ENCODE measurements at regions not wholly inside any gene's neighbourhood (a gene's known extent, or its start where the extent isn't known, plus 50 kb on each side); places are given as distances from the start of the nearest gene placed in this dataset.

DNA sequence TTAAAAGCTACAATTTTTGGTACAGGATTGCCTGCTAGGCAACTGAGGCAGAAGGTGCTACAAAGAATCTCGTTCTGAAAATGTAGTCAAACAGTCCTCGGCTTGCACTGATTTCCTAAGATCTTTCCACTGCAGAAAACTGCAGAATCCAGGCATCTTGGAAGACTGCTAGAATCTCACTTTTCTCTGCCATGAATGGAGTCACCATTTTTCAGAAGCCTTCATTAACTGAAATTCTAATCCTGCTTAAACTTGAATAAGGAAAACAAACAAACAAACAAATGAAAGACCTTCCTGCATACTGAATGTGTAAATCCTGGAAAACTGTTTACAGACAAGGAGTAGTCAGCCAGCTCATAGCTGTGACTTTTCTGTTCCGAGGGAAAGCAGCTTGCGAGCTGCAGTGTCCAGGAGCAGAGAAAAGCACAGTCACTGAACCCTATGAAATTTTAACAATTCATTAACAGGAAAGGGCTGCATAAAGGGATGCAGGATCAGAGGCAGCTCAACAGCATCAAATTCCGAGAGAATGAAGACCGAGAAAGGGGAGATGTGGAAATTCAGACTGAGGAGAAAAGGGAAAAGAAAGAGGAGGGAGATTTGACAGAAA, 210.5 kb upstream of the PIK3C3 start:
- in situ Hi-C loops (cut with MboI) (loop anchor here (25.0 kb wide), 1 partner anchor 807 kb away; no protein-coding TSS in a partner anchor), intact Hi-C loops (cut with micrococcal nuclease; ENCODE audit: unreplicated experiment) (loop anchor here (5.0 kb wide), 1 partner anchor 163 kb away; no protein-coding TSS in a partner anchor)
- ChIA-PET POLR2A (no interaction called here), RAD21 (ENCODE audit: unreplicated experiment) (no interaction called here), CTCF (no interaction called here), SMC1A (ENCODE audit: uncharacterized antibody, unreplicated experiment) (interaction anchor here (0.7 kb wide), 1 partner anchor 650 kb away, joined by 3 read pairs; no protein-coding TSS in a partner anchor)
- Histone ChIP-seq H3K4me2 (ENCODE audit: control insufficient read depth, insufficient read depth) (no peak overlapping the region), H3K9me3 (replicated peaks; ENCODE audit: control insufficient read depth, insufficient read depth, low read length) (no peaks in the 10 kb centered on the region), H3K4me1 (ENCODE audit: control insufficient read depth, insufficient read depth, low read length) (no peaks in the 10 kb centered on the region), H4K20me1 (ENCODE audit: control insufficient read depth, insufficient read depth) (no peaks in the 10 kb centered on the region), H3K79me2 (ENCODE audit: control insufficient read depth, insufficient read depth, low read length) (no peaks in the 10 kb centered on the region), H3K27ac (ENCODE audit: control insufficient read depth, insufficient read depth) (no peak overlapping the region), H3K9ac (ENCODE audit: control insufficient read depth, insufficient read depth, low read length) (no peak overlapping the region), H2AFZ (ENCODE audit: control insufficient read depth, low read depth, low read length) (no peak overlapping the region), H3K4me3 (no peak overlapping the region), H3K27me3 (replicated peaks in 1 of 2; ENCODE audit: control insufficient read depth in 2 of 2, insufficient read depth in 2 of 2, low read length in 1 of 2) (no peaks in the 10 kb centered on the region), H3K36me3 (ENCODE audit: control insufficient read depth in 2 of 2, insufficient read depth in 2 of 2, low read length in 1 of 2) (no peaks in the 10 kb centered on the region)
- FAIRE-seq (no peak), DNase-seq (ENCODE audit: low read depth, low spot score) (no peak), ATAC-seq (no peak)
- WGBS (ENCODE audit: insufficient coverage, insufficient replicate concordance, low lambda C conversion rate, missing lambda C conversion rate) = 25% methylated on average over 6 of the region's 6 CpGs
- TF ChIP-seq ETV6 (conservative IDR thresholded peaks at IDR 0.05 in 1 of 2, IDR thresholded peaks at IDR 0.05 in 1 of 2; ENCODE audit: borderline replicate concordance in 1 of 2, low read depth in 1 of 2) (no peak), MYB (IDR thresholded peaks at IDR 0.05; ENCODE audit: borderline replicate concordance, low read depth, low read length) (no peak), NBN (IDR thresholded peaks at IDR 0.05) (no peak), KLF5 (IDR thresholded peaks at IDR 0.05; ENCODE audit: partially characterized antibody) (no peak), ZNF274 (IDR thresholded peaks at IDR 0.05; ENCODE audit: insufficient read depth, insufficient read length) (no peak), RUNX3 (IDR thresholded peaks at IDR 0.05; ENCODE audit: low read length) (no peak), CHD2 (IDR thresholded peaks at IDR 0.05; ENCODE audit: borderline replicate concordance, low read depth, low read length) (no peak), RFX5 (IDR thresholded peaks at IDR 0.05; ENCODE audit: low read depth, low read length) (no peak), POU2F2 (IDR thresholded peaks at IDR 0.05; ENCODE audit: borderline replicate concordance, low read depth, low read length) (no peak), CREM (IDR thresholded peaks at IDR 0.05; ENCODE audit: low read depth) (no peak), SMARCA5 (IDR thresholded peaks at IDR 0.05) (no peak), PML (IDR thresholded peaks at IDR 0.05; ENCODE audit: low read length) (no peak), SMAD1 (IDR thresholded peaks at IDR 0.05; ENCODE audit: low read depth, partially characterized antibody) (no peak), PAX5 (IDR thresholded peaks at IDR 0.05; ENCODE audit: borderline replicate concordance, low read depth, low read length) (no peak), SRF (IDR thresholded peaks at IDR 0.05; ENCODE audit: low read depth in 2 of 2, low read length in 2 of 2) (no peak), NFXL1 (IDR thresholded peaks at IDR 0.05; ENCODE audit: borderline replicate concordance) (no peak), SUZ12 (IDR thresholded peaks at IDR 0.05; ENCODE audit: unreplicated experiment) (no peak), GATAD2B (conservative IDR thresholded peaks at IDR 0.05; ENCODE audit: low read depth) (no peak), SMAD5 (IDR thresholded peaks at IDR 0.05; ENCODE audit: low read depth) (no peak)
- TF ChIP-seq, protein P1, sequence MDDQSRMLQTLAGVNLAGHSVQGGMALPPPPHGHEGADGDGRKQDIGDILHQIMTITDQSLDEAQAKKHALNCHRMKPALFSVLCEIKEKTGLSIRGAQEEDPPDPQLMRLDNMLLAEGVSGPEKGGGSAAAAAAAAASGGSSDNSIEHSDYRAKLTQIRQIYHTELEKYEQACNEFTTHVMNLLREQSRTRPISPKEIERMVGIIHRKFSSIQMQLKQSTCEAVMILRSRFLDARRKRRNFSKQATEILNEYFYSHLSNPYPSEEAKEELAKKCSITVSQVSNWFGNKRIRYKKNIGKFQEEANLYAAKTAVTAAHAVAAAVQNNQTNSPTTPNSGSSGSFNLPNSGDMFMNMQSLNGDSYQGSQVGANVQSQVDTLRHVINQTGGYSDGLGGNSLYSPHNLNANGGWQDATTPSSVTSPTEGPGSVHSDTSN (IDR thresholded peaks at IDR 0.05; ENCODE audit: insufficient replicate concordance, low read depth, low read length) = no peak
- BruUV-seq (replicated peaks) = no TSS peak

All from GM12878 (cell line).